GM21576 (cell line): ENCODE measurements at regions not wholly inside any gene's neighbourhood (a gene's known extent, or its start where the extent isn't known, plus 50 kb on each side); places are given as distances from the start of the nearest gene placed in this dataset.

ENCODE experiments used
- ATAC-seq: cut with Tn5 transposase; IDR thresholded peaks from one replicate; pipeline ENCODE4 v1.9.1; 2021; ENCODE audit warnings: mild to moderate bottlenecking, moderate library complexity; ENCODE audit not compliant: unreplicated experiment

DNA sequence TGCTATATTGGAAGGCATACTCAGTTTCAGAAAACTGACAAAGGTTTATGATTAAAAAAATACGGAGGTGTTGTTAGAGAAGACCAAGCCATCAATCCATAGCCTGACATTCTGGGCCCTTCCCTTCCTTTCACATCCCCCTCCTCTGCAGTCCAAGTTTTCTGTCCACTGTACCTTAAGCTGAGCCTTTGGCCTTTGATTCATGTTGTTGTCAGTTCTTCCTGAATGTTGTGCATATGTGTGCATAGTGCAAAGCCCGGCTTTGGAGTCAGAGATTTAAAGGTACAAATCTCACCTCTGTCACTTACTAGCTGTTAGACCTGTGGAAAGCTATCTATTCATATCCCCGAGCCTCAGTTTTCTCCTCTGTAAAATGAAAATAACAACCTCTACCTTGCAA is 104.9 kb upstream of the AGBL1 start:
- ATAC-seq: no peak

DNA sequence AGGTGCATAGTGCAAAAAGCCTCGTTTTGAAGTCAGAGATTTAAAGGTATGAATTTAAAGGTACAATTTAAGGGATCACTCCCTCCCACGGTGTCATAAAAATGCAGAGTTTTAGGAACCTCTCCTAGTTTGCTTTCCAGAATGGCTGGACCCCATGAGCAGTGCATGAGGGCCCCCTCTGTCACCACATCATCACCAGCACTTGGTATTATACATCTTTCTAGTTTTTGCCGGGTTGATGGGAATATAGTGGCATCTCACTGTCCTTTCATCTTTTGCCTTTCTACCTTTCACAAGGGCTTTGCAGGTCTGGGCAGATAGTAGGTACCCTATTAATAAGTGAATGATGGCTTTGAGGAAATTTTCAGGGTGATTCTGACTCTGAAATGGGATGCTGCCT is 103.6 kb upstream of the AGBL1 start:
- ATAC-seq: no peak

DNA sequence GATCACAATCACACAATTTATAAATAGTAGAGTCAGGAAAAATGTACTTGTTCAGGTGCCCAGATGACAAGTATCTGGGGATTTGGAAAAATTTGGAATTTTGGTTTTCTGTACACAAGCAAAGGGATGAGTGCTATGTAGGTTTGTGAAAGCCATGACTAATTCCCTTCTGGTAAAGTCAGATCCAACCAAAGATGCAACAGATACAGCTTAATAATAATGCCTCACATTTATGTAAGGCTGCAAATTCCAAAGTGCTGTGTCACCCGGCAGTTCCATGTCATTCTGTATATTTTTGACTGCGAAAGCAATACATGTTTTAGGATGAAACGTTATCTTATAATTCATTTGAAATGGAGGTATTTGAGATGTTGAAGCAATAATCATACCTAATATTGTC is 102.7 kb upstream of the AGBL1 start:
- no peak for ATAC-seq

DNA sequence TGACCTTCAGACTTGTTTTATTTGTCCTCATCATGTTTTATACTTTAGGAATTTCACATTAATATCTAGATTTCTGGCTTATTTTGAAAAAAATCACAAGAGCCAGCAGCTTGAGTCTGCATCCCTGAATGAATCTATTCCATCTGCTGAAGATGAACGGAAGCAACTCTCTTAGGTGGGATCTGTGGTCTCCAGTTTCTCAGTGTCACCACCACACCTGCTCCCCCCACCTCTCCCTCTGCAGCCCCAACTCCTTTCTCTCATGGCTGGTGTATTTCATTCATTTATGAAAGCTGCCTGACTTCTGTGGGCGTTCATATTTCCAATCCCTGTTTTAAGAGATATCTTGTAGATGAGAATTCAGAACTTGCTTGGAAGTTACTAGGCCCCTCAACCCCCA is 102.1 kb upstream of the AGBL1 start:
- no peak for ATAC-seq

DNA sequence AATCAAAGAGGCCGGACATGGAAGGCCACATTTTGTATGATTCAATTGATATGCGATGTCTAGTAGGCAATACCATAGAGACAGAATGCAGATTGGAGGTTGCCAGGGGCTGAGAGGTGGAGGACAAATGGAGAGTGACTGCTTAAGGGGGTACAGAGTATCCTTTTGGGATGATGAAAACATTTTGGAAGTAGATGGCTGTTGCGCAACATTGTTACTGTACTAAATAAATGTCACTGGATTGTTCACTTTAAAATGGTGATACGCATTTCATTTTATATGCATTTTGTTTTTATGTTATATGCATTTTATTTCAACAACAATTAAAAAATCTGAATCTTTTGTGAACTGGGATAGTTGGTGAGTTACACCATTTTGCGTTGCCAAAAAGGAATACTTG is 99.7 kb upstream of the AGBL1 start:
- no peak for ATAC-seq

DNA sequence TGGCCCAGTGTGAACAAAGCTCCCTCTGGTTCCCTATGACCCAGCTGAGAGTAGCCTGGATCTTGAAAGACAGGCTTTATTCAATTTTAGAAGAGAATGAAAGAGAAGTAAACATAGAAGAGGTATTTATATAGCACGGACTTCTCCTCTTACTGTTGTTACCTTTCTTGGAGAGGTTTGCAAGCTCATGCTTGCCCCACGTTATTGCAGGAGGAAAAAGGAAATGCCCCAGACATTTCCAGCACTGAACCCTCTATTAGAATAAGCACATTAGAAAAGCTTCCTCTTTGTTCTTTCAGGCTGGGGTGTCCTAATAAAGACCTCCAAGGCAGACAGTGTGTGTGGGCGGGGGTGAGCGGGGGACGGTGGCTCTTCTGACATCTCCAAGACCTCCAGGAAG is 98.7 kb upstream of the AGBL1 start:
- ATAC-seq: no peak

DNA sequence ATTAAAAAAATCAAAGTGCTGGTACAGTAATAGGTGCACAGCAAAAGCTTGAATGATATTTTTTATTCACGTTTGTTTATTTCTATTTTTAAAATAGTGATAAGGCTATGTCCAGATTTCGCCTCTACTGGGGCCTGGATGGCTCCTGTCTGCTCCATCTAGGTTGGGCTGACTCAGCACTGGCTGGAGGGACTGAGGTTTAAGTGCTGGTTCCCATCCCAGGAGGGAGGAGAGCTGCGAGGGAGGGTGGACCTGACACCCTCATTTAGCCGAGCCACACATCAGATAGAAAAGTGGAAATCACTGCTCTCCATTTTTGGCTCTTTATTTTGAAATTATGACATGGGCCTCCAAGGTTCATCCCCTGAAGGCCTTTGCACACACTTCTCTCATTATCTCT is 95.4 kb upstream of the AGBL1 start:
- ATAC-seq: no peak

DNA sequence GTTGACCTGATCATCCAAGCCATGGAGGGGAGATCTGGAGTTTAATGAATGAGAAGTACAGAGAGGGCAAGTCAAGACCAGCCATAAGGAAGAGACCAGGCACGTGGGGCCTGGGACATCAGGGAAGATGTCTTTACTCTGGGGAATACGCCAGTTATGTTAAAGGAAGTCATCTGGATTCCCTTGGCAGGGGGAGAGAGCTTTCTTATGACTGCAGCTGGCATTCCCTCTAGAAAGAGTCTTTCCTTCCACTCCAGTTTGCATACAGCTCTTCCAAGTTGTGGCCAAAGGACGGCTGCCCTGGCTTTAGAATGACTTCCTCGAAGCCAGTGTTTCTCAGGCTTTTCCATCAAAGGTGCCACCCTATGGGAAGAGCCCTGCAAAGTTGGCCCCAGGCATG is 93.6 kb upstream of the AGBL1 start:
- no peak for ATAC-seq

DNA sequence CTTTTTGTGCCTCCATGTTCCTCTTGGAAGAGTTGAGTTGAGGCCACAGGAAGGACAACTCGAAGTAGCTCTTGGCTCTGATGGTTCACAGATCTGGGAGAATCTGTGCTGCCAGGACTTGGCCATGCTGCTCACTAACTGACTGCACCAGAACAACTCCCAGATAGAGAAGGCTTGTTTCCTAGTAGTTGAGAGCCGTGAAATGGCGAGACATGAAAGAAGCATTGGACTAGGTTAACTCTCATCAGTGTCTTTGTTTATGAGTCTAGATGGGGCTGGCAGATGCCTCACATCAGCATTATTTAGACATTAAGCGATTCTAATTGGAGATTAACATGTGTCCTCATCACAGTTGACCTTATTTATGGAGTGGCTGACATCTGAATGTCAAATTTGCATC is 92.9 kb upstream of the AGBL1 start:
- ATAC-seq: no peak

DNA sequence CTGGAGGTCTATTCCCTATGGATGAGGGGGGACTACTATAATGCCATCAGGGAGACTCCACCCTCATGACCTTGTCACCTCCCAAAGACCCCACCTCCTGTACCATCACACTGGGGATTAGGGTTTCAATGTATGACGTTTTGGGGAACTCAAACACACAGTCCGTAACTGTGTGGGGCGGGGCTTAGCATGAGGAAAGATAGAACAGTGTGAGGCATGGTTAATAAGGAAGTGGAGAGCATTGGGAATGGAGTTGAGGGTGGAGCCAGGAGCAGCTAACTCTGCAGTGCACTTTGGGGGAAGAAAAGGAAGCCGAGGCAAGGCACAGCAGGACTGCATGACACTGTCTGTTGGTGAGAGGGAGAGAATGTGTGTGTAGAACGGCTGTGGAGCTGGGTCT is 90.9 kb upstream of the AGBL1 start:
- ATAC-seq: no peak

DNA sequence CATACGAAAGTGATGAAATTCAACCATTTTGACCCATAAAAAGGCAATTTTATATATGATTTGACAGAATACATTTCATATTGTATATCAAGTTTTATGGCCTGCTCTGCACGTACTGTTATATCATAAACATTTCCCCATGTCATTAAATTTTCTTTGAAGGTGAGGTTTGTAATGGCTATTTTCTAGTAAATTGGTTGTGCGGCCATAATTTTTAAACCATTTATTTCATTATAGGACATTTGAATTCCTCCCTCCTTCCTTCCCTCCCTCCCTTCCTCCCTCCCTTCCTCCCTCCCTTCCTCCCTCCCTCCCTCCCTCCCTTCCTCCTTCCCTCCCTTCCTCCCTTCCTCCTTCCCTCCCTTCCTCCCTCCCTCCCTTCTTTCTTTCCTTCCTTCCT is 87.4 kb upstream of the AGBL1 start:
- ATAC-seq: no peak

DNA sequence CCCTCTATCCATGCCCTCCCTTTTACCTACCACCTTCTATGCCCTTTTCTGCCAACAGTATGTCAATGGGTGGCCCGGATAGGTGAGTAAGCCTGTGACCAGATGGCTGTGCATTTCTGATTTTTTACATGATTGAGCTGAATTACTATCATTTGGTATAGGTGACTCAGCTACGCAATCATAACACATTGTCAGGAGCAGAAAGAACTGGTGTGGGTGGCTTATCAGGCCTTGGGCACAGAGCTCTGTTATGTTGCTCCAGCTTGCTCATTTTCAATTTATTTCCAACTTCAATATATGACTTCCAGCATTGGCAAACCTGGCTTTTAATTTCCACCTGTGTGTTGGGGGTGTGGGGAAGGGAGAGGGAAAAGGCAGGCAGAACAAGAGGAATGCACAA is 86.6 kb upstream of the AGBL1 start:
- ATAC-seq: no peak

DNA sequence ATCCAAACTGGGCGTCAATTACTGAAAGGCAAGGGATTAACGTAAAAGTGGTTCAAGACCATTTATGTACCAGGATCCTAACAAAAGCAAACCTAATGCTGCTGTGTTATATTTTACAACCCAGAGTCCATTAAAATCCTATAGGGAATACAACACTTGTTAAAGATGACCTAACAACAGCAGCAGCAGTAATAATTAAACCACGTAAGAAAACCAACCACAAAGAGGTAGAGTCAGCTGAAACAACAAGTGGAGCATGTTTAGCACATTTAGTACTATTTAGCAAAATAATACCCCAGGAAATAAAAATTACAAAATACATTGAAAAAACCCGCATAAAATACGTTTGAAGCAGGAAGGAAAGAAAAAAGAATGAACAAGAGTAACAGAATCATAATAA is 82.1 kb upstream of the AGBL1 start:
- no peak for ATAC-seq

DNA sequence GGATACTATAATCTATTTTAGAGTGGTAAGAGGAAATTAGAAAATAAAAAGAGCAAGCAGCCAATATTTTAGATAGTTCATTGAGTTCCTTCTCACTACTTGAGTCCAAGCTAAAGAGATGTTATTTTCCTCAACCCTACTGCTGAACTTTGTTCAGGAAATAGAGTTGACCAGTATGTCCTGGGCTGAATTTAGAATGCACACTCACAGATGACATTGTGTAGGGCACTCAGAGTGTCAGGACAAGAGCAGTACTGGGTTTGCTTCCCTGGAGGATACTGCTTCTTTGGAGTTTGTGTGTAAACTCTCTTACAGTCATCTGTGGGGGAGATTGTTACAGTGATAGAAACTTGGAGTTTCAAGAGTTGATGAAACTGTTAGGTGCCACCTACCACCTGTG is 80.0 kb upstream of the AGBL1 start:
- no peak for ATAC-seq

DNA sequence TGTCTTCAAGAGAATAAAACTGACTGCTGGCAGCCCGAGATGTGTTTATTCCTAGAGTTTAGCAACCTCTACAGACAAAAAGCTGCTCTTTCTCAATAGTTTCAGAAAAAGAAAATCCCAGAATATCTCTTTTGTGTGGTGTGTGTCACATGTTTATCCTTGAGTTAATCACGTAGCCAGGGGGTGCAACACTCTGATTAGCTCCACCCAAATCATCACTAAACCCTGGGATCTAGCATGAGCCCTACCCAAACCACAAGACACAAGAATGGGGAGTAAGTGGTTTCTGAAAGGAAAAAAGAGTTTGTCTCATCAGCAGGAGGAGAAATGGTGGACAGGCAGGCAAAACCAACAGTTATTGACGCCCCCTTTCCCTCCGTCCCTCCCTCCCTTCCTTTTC is 78.5 kb upstream of the AGBL1 start:
- ATAC-seq: no peak

DNA sequence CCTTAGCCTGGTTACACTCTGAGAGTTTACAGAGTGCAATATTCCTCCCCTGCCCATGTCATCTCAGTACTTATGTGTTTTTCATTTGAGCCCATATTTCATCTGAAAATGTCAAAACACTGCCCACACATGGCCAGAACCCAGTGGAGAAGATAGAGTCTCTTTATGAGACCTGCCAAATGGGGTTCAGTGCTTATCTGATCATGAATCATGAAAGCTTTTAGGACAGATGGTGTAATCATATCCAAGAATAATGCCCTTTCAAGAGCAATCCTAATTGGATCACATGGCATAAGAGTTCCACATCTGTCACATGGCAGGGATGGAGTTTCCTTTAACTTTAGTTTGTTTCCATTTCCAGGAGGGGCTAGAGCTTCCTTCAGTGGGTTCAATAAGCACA is 77.2 kb upstream of the AGBL1 start:
- no peak for ATAC-seq

DNA sequence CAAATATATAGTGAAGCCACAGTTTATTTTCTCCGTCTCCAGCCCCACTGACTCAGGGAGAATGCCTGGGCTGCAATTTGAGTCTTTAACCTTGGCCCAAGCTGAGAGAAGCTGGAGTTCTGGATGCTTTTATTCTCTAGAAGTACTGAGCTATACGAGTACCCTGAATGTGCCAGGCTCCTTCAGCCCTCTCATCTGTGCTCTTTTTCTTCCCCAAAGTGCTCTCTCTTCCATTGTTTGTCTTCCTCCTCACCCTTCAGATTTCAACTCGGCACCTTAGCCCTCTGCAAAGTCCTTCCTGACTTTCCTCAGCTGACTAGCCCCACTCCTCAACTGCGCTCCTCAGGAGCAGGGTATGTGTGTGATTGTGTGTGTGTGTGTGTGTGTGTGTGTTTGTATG is 75.6 kb upstream of the AGBL1 start:
- no peak for ATAC-seq

DNA sequence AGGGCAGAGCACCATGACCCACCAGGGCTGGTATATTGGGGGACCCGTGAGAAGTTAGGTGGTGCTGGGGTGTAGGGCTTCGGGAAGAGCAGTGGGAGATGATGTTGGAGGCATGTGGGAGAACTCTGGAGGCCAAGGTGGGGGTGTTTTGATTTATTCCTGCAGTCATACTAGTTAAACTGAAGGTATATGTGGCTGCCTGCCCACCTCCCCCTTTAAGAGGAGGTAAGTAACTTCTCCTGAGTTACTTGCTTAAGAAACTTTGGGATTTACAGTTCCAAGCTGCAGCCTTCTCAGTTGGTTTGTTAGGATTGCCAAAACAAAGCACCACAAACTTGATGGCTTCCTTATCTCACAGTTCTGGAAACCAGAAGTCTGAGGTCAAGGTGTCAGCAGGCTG is 73.1 kb upstream of the AGBL1 start:
- no peak for ATAC-seq

DNA sequence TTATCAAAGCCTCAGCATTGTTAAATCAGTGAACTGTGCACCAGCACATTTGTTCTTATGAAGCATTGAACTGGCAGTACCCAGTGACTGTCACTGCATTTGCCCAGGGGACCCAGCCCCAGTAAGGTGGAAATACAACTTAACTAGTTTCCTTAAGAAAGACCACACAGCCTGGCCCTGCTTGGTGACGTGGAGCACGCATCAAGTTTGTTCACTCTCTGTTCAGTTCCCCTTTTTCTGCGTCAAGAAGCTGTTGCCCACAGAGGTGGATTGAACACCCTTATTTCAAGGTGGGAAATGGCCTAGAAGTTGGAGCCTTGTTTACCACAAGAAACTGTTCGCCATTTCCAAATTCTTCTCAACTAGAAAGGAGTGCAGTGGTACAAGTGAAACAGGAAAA is 69.9 kb upstream of the AGBL1 start:
- ATAC-seq: no peak

DNA sequence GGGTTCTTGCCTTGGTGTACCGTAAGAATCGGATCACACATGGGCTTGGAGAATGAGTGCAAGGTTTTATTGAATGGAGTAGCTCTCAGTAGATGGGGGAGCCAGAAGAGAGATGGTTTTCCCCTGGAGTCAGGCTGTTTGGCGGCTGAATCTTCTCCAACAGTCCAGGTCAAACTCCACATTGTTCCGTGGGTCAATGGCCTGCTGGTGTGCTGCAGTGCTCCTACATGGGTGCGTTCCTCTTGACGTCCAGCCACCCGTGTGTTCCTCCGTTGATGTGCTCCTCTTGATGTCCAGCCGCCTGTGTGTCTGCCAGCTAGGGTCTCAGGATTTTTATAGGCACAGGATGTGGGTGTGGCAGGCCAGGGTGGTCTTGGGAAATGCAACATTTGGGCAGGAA is 69.3 kb upstream of the AGBL1 start:
- ATAC-seq: no peak

DNA sequence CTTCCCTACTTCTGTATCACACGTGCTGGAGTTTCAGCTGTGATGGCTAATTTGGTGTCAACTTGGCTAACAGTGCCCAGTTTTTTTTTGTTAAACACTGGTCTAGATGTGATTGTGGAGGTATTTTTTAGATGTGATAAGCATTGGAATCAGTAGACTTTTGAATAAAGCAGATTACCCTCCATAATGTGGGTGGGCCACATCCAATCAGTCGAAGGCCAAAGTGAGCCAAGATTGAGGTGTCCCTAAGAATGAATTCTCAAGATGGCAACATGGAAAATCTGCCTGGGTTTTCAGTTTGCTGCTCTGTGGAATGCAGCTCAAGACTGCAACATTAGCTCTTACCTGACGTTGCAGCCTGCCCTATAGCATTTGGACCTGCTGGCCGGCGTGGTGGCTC is 68.8 kb upstream of the AGBL1 start:
- ATAC-seq: no peak

DNA sequence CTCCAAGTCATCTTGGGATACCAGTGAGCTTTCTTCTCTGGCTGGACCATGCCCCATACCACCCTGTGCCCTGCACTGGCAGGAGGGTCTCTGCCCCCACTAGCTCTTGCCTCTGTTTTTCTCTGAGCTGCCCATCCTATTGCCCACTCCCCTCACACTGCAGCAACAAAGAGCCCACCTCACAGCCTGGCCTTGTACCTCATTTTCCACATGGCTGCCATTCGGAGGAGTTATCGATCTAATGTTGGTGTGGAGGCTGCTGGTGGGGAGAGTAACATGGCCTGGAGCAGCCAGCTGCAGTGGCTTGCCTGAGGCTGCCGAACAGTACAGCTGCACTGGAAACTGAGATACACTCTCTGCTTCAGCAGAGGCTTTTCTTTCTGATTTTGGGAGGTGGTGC is 65.7 kb upstream of the AGBL1 start:
- no peak for ATAC-seq

DNA sequence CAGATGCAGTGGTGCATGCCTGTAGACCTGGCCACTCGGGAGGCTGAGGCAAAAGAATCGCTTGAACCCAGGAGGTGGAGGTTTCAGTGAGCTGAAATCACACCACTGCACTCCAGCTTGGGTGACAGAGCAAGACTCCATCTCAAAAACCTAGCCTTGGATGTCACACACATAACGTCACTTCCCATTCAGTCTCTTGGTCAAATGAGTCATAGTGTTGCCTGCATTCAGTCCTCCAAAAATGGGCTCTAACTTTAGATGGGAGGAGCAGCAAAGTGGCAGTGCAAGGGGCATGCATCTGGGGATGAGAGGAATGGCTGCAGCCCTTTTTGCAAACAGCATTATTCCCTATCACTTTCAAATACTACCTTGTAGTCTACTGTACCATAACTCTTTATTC is 62.9 kb upstream of the AGBL1 start:
- ATAC-seq: no peak

DNA sequence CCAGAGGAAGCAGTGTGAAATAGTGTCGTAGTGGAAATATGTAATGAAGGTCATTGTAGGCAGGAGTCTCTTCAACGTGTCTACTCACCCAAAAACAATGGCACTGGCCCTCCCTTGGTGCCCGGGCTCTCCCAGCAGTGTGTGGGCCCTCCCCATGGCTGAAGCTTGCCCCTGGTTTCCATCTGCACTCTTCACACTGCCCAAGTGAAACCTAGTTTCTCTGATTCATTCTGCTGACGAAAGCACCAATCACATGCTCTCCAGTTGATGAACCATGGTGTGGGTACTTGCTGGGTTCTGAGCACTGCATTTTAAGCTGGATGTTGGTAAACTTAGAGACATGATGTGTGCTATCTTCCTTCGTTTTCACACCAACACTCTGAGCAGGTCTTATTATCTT is 61.0 kb upstream of the AGBL1 start:
- ATAC-seq: no peak
